Neural progenitor cell (in vitro differentiated cells): ENCODE measurements at regions not wholly inside any gene's neighbourhood (a gene's known extent, or its start where the extent isn't known, plus 50 kb on each side); places are given as distances from the start of the nearest gene placed in this dataset.
"Not testable (repeated sequence)": the region's sequence is repeated elsewhere in the genome, so short reads cannot be mapped to it uniquely, and the experiment has no call there.

Experiments
- EZH2 ChIP-seq: fragments of 200-600 bp; sonication (generic); IDR thresholded peaks from 2 replicates; pipeline ENCODE4 v1.6.1; 2017; ENCODE audit warnings: antibody characterized with exemption, mild to moderate bottlenecking, moderate library complexity
- EZH2phosphoT487 ChIP-seq: fragments of 200-600 bp; sonication (generic); IDR thresholded peaks from 2 replicates; pipeline ENCODE4 v1.6.1; 2017; ENCODE audit warnings: antibody characterized with exemption
- TF ChIP-seq, protein P1 (sequence below): fragments of 200-600 bp; sonication (generic); IDR thresholded peaks from 2 replicates; pipeline ENCODE4 v1.5.1; 2017; ENCODE audit warnings: antibody characterized with exemption, mild to moderate bottlenecking

DNA sequence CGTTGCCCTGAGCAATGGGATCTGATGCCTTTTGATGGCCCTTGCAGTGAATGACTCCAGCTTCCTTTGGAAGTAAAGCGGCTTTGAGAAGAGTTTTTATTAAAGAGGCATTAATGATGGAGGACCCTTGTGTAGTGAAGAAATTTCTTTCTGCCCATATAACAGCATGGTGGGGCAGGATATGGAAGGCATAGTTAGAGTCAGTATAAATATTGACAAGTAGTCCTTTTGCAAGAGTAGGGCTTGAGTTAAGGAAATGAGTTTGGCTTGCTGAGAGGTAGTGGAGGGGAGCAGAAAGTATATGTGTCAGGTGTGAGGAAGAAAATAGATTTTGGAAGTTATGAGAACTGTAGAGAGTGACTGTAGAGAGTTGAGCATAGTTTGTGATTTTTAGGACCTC lies 254.1 kb upstream of the DIO3 start:
- TF ChIP-seq, protein P1, sequence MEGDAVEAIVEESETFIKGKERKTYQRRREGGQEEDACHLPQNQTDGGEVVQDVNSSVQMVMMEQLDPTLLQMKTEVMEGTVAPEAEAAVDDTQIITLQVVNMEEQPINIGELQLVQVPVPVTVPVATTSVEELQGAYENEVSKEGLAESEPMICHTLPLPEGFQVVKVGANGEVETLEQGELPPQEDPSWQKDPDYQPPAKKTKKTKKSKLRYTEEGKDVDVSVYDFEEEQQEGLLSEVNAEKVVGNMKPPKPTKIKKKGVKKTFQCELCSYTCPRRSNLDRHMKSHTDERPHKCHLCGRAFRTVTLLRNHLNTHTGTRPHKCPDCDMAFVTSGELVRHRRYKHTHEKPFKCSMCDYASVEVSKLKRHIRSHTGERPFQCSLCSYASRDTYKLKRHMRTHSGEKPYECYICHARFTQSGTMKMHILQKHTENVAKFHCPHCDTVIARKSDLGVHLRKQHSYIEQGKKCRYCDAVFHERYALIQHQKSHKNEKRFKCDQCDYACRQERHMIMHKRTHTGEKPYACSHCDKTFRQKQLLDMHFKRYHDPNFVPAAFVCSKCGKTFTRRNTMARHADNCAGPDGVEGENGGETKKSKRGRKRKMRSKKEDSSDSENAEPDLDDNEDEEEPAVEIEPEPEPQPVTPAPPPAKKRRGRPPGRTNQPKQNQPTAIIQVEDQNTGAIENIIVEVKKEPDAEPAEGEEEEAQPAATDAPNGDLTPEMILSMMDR, result not testable (repeated sequence)
- TF ChIP-seq EZH2, EZH2phosphoT487: not testable (repeated sequence)
